Heart right ventricle (tissue), 16 donors: ENCODE measurements at regions not wholly inside any gene's neighbourhood (a gene's known extent, or its start where the extent isn't known, plus 50 kb on each side); places are given as distances from the start of the nearest gene placed in this dataset.

ENCODE experiments used
- ATAC-seq, 8 donors: fragments of 200-7000 bp; cut with Tn5 transposase; one replicate each; pipeline ENCODE4 v1.9.1; 2020; ENCODE audit warnings: mild to moderate bottlenecking in 8 of 8, moderate library complexity in 8 of 8, moderate number of reproducible peaks in 1 of 8
- DNase-seq, 2 donors: peaks; one replicate each; pipeline ENCODE4 v3.0.0-alpha.2; 2020
- H3K27ac ChIP-seq, 10 donors: fragments of 200-600 bp; sonication (generic) in 2 of 10; one replicate each; pipeline versions ENCODE4 v1.5.0 to v1.8.0; 2020 to 2022; ENCODE audit warnings: mild to moderate bottlenecking in 3 of 10
- H3K27me3 ChIP-seq, 7 donors: fragments of 200-600 bp; one replicate each; pipeline ENCODE4 v1.8.0; 2021 to 2022; ENCODE audit warnings: mild to moderate bottlenecking in 2 of 7
- H3K36me3 ChIP-seq, 9 donors: fragments of 200-600 bp; sonication (generic) in 1 of 9; one replicate each; pipeline versions ENCODE4 v1.5.0 to v1.8.0; 2020 to 2022; ENCODE audit warnings: mild to moderate bottlenecking in 2 of 9
- H3K4me1 ChIP-seq, 9 donors: fragments of 200-600 bp; sonication (generic) in 1 of 9; one replicate each; pipeline versions ENCODE4 v1.5.0 to v1.8.0; 2020 to 2022; ENCODE audit warnings: mild to moderate bottlenecking in 4 of 9
- H3K4me3 ChIP-seq, 10 donors: fragments of 200-600 bp; sonication (generic) in 2 of 10; one replicate each; pipeline versions ENCODE4 v1.5.0 to v1.8.0; 2020 to 2022; ENCODE audit warnings: mild to moderate bottlenecking in 7 of 10, moderate library complexity in 2 of 10
- H3K9me3 ChIP-seq, 11 donors: fragments of 200-600 bp in 10 of 11; sonication (generic) in 2 of 11; one replicate each; pipeline versions ENCODE4 v1.5.0 to v1.8.0; 2013 to 2022; ENCODE audit warnings: mild to moderate bottlenecking in 2 of 11, control low read depth in 1 of 11, moderate library complexity in 1 of 11
- CTCF ChIP-seq, 9 donors: fragments of 200-600 bp; sonication (generic) in 2 of 9; IDR thresholded peaks; one replicate each; pipeline versions ENCODE4 v1.5.0 to v1.8.0; 2021 to 2022; ENCODE audit warnings: antibody characterized with exemption in 9 of 9, mild to moderate bottlenecking in 5 of 9, moderate library complexity in 1 of 9
- WGBS, 2 donors: extraction: QIAGEN DNeasy Blood & Tissue Kit; methylation state at CpG; one replicate each; pipeline ENCODE4 v1.1.7; 2013; ENCODE audit warnings: inconsistent platforms in 1 of 2; 5-methylcytosine and 5-hydroxymethylcytosine counted together
- intact Hi-C, 10 donors: fragments of 100-400 bp; cut with DNase I; formaldehyde crosslinking; loops; one replicate each; pipeline versions ENCODE4 v1.11.1 to v1.14.2; 2022
- donor health status: Arrhythmogenic right ventricular cardiomyopathy.
- donor health status: ischemic (EF 13 %, LVEDD 7.1; RV severe dilation, severe dysfunction).
- donor health status: healthy with polysubstance abuse.
- donor health status: DM: no; HTN: yes; CAD: no.
- donor health status: DM: no; HTN: no; CAD: no.
- donor health status: ischemic (EF 25% LVEDD 6.9; RV normal size, moderate dysfunction).
- donor health status: ischemic (EF 25% LVEDD 5.7; RV mildly dilated, moderate dysfunction).
- donor health status: healthy.
- donor health status: DM: yes; HTN: yes; CAD: no.
- donor health status: Ischemic cardiomyopathy.
- donor health status: ischemic (EF 35%, LVEDD 5.7; RV mildly dilated, moderate dysfunction).
- donor health status: nonischemic (EF 11% LVEDD 7.7; RV severe dilation, severe dysfunction).
- donor health status: DM: yes; HTN: yes; CAD: no.
- donor health status: PGD.
- donor health status: ischemic (EF 29% LVEDD 5.4; RV normal size, mild dysfunction).
- donor health status: nonischemic (EF 23%, LVEDD 6.1; RV moderate dilation, normal function).

GRCh38 chrY:21138056-21138758 lies 372.9 kb upstream of the RBMY1B start:
- intact Hi-C loops = no loop called here
- Histone ChIP-seq H3K27ac (no peak overlapping the region), H3K4me3 (no peak overlapping the region), H3K36me3 (no peaks in the 10 kb centered on the region), H3K4me1 (no peaks in the 10 kb centered on the region), H3K27me3 (no peaks in the 10 kb centered on the region), H3K9me3 (no peaks in the 10 kb centered on the region)
- WGBS, 2 donors = 41 to 44% methylated on average over 1 of the region's 1 CpG
- no peak for ATAC-seq
- no peak for DNase-seq
- no peak for TF ChIP-seq CTCF (IDR thresholded peaks at IDR 0.05)

- Histone ChIP-seq H3K36me3 (no peaks in the 10 kb centered on the region), H3K27ac (no peak overlapping the region), H3K9me3 (no peaks in the 10 kb centered on the region), H3K4me1 (no peaks in the 10 kb centered on the region), H3K27me3 (no peaks in the 10 kb centered on the region), H3K4me3 (no peak overlapping the region)
- no peak for DNase-seq
- no peak for TF ChIP-seq CTCF (IDR thresholded peaks at IDR 0.05)
- ATAC-seq = no peak
- intact Hi-C loops = no loop called here
- WGBS, 2 donors = 48 to 63% methylated on average over 1 of the region's 1 CpG
Observed at GRCh38 chrY:21146331-21146730, 364.8 kb upstream of the RBMY1B start.

GRCh38 chrY:21149971-21150370 lies 361.2 kb upstream of the RBMY1B start:
- H3K27me3 ChIP-seq = no peaks in the 10 kb centered on the region
- no peak overlapping the region for H3K4me3 ChIP-seq
- intact Hi-C loops = no loop called here
- no peak for TF ChIP-seq CTCF (IDR thresholded peaks at IDR 0.05)
- H3K36me3 ChIP-seq = no peaks in the 10 kb centered on the region
- no peak for ATAC-seq
- no peaks in the 10 kb centered on the region for H3K4me1 ChIP-seq
- H3K27ac ChIP-seq = no peak overlapping the region
- no peak for DNase-seq
- no peaks in the 10 kb centered on the region for H3K9me3 ChIP-seq

- ATAC-seq (no peak), DNase-seq (no peak)
- no peaks in the 10 kb centered on the region for H3K36me3 ChIP-seq
- H3K27ac ChIP-seq = no peak overlapping the region
- TF ChIP-seq CTCF (IDR thresholded peaks at IDR 0.05) = no peak
- H3K27me3 ChIP-seq = no peaks in the 10 kb centered on the region
- no peaks in the 10 kb centered on the region for H3K9me3 ChIP-seq
- intact Hi-C loops = no loop called here
- H3K4me3 ChIP-seq = no peak overlapping the region
- H3K4me1 ChIP-seq = no peaks in the 10 kb centered on the region
Observed at GRCh38 chrY:21169821-21170220, 341.3 kb upstream of the RBMY1B start.
